HG03175 (cell line): ENCODE measurements at regions not wholly inside any gene's neighbourhood (a gene's known extent, or its start where the extent isn't known, plus 50 kb on each side); places are given as distances from the start of the nearest gene placed in this dataset.

Experiments used
- ATAC-seq: cut with Tn5 transposase; IDR thresholded peaks from one replicate; pipeline ENCODE4 v1.9.1; 2021; ENCODE audit warnings: mild to moderate bottlenecking, moderate library complexity; ENCODE audit not compliant: unreplicated experiment

GRCh38 chr12:115245020-115245419 is 561.0 kb upstream of the TBX3 start:
- ATAC-seq = no peak

GRCh38 chr12:115243933-115244628 is 560.1 kb upstream of the TBX3 start:
- no peak for ATAC-seq

GRCh38 chr12:115240251-115240650 is 556.3 kb upstream of the TBX3 start:
- ATAC-seq = no peak

- no peak for ATAC-seq
Observed at GRCh38 chr12:115235880-115236279, 551.9 kb upstream of the TBX3 start.

- no peak for ATAC-seq
Observed at GRCh38 chr12:115233891-115234543, 550.0 kb upstream of the TBX3 start.

- no peak for ATAC-seq
Observed at GRCh38 chr12:115232455-115233156, 548.6 kb upstream of the TBX3 start.

- no peak for ATAC-seq
Observed at GRCh38 chr12:115230606-115231005, 546.6 kb upstream of the TBX3 start.

GRCh38 chr12:115229517-115229916 is 545.5 kb upstream of the TBX3 start:
- no peak for ATAC-seq

- no peak for ATAC-seq
Observed at GRCh38 chr12:115228434-115228833, 544.5 kb upstream of the TBX3 start.

GRCh38 chr12:115227137-115227615 is 543.2 kb upstream of the TBX3 start:
- ATAC-seq = no peak

GRCh38 chr12:115225845-115226244 is 541.9 kb upstream of the TBX3 start:
- ATAC-seq = no peak

- no peak for ATAC-seq
Observed at GRCh38 chr12:115223991-115224390, 540.0 kb upstream of the TBX3 start.

GRCh38 chr12:115223322-115223721 is 539.3 kb upstream of the TBX3 start:
- no peak for ATAC-seq

- ATAC-seq = no peak
Observed at GRCh38 chr12:115222220-115222619, 538.2 kb upstream of the TBX3 start.

- ATAC-seq = no peak
Observed at GRCh38 chr12:115216301-115216700, 532.3 kb upstream of the TBX3 start.

- ATAC-seq = no peak
Observed at GRCh38 chr12:115215544-115215943, 531.6 kb upstream of the TBX3 start.

GRCh38 chr12:115213538-115214016 is 529.6 kb upstream of the TBX3 start:
- ATAC-seq = no peak

GRCh38 chr12:115213118-115213517 is 529.1 kb upstream of the TBX3 start:
- no peak for ATAC-seq

GRCh38 chr12:115212356-115212755 is 528.4 kb upstream of the TBX3 start:
- ATAC-seq = no peak

GRCh38 chr12:115210533-115211252 is 526.7 kb upstream of the TBX3 start:
- no peak for ATAC-seq

GRCh38 chr12:115209230-115209629 is 525.3 kb upstream of the TBX3 start:
- no peak for ATAC-seq
